OCI-LY3 (cell line): ENCODE measurements at regions not wholly inside any gene's neighbourhood (a gene's known extent, or its start where the extent isn't known, plus 50 kb on each side); places are given as distances from the start of the nearest gene placed in this dataset.

ENCODE experiments used
- CTCF ChIP-seq: fragments of 200-600, 300-600 bp; sonication (generic); IDR thresholded peaks from 2 replicates; pipeline ENCODE4 v1.5.1; 2014; ENCODE audit warnings: antibody characterized with exemption, low read length, low read depth
- EZH2phosphoT487 ChIP-seq: fragments of 200-600 bp; shearing (Covaris generic); IDR thresholded peaks from 2 replicates; pipeline ENCODE4 v1.6.1; 2018; ENCODE audit warnings: antibody characterized with exemption, mixed run types, low read depth

- TF ChIP-seq CTCF (no peak), EZH2phosphoT487 (no peak)
Observed at GRCh38 chr2:215808996-215809395, 204.4 kb downstream of the MREG start.
